ENCODE measurements at regions not wholly inside any gene's neighbourhood (a gene's known extent, or its start where the extent isn't known, plus 50 kb on each side); places are given as distances from the start of the nearest gene placed in this dataset.

GRCh38 chrX:150255441-150256296, 107.4 kb upstream of the MAMLD1 start:
- no peaks in the 10 kb centered on the region for H3K27me3 ChIP-seq
- H3K36me3 ChIP-seq: no peaks in the 10 kb centered on the region
- no peak for TF ChIP-seq POLR2A (IDR thresholded peaks at IDR 0.05)
- TF ChIP-seq CTCF (IDR thresholded peaks at IDR 0.05): no peak
- no peaks in the 10 kb centered on the region for H3K4me1 ChIP-seq
- DNase-seq: no peak
- no peak overlapping the region for H3K27ac ChIP-seq
- WGBS, 2 donors: 52 to 74% methylated on average over 5 to 6 of the region's 9 CpGs
- intact Hi-C loops (cut with DNase I): no loop called here
- H3K9me3 ChIP-seq: no peaks in the 10 kb centered on the region
- no peak overlapping the region for H3K4me3 ChIP-seq

GRCh38 chrX:150256297-150256650, 106.8 kb upstream of the MAMLD1 start:
- H3K9me3 ChIP-seq: no peaks in the 10 kb centered on the region
- no peaks in the 10 kb centered on the region for H3K36me3 ChIP-seq
- H3K27me3 ChIP-seq: no peaks in the 10 kb centered on the region
- intact Hi-C loops (cut with DNase I): no loop called here
- no peaks in the 10 kb centered on the region for H3K4me1 ChIP-seq
- WGBS, 2 donors: 75 to 79% methylated on average over 1 to 2 of the region's 2 CpGs
- TF ChIP-seq POLR2A (IDR thresholded peaks at IDR 0.05) (no peak), CTCF (IDR thresholded peaks at IDR 0.05) (no peak)
- DNase-seq: no peak
- no peak overlapping the region for H3K4me3 ChIP-seq
- H3K27ac ChIP-seq: no peak overlapping the region

GRCh38 chrX:150257353-150258175, 105.6 kb upstream of the MAMLD1 start:
- Histone ChIP-seq H3K27ac (no peak overlapping the region), H3K27me3 (no peaks in the 10 kb centered on the region), H3K9me3 (no peaks in the 10 kb centered on the region), H3K4me1 (no peaks in the 10 kb centered on the region), H3K36me3 (no peaks in the 10 kb centered on the region), H3K4me3 (no peak overlapping the region)
- 29 to 71% methylated on average over 1 of the region's 1 CpG for WGBS, 2 donors
- intact Hi-C loops (cut with DNase I): no loop called here
- TF ChIP-seq POLR2A (IDR thresholded peaks at IDR 0.05): no peak
- TF ChIP-seq CTCF (IDR thresholded peaks at IDR 0.05): no peak
- no peak for DNase-seq

GRCh38 chrX:150258176-150258425, 105.0 kb upstream of the MAMLD1 start:
- Histone ChIP-seq H3K4me3 (no peak overlapping the region), H3K4me1 (no peaks in the 10 kb centered on the region), H3K9me3 (no peaks in the 10 kb centered on the region), H3K36me3 (no peaks in the 10 kb centered on the region), H3K27ac (no peak overlapping the region), H3K27me3 (no peaks in the 10 kb centered on the region)
- DNase-seq: no peak
- 100% methylated on average over 1 of the region's 1 CpG; no CpG with 5 or more reads in 1 of the 2 donors for WGBS, 2 donors
- intact Hi-C loops (cut with DNase I): no loop called here
- no peak for TF ChIP-seq POLR2A (IDR thresholded peaks at IDR 0.05)

GRCh38 chrX:150258463-150259430, 104.4 kb upstream of the MAMLD1 start:
- intact Hi-C loops (cut with DNase I): no loop called here
- no peak overlapping the region for H3K4me3 ChIP-seq

More at GRCh38 chrX:150258463-150259430, 104.4 kb upstream of the MAMLD1 start:
- Histone ChIP-seq H3K36me3 (no peaks in the 10 kb centered on the region), H3K9me3 (no peaks in the 10 kb centered on the region), H3K4me1 (no peaks in the 10 kb centered on the region), H3K27me3 (no peaks in the 10 kb centered on the region), H3K27ac (no peak overlapping the region)
- 77 to 86% methylated on average over 9 of the region's 11 CpGs for WGBS, 2 donors
- no peak for TF ChIP-seq CTCF (IDR thresholded peaks at IDR 0.05)
- TF ChIP-seq POLR2A (IDR thresholded peaks at IDR 0.05): no peak
- DNase-seq: no peak
